Suprapubic skin (tissue), 4 donors: ENCODE measurements at regions not wholly inside any gene's neighbourhood (a gene's known extent, or its start where the extent isn't known, plus 50 kb on each side); places are given as distances from the start of the nearest gene placed in this dataset.

ENCODE experiments used
- CTCF ChIP-seq, 2 donors: fragments of 200-600 bp in 1 of 2; fragments of 450-650 bp in 1 of 2; sonication (generic) in 1 of 2; IDR thresholded peaks; one replicate each; pipeline ENCODE4 v1.5.1; 2016 to 2019; ENCODE audit warnings: antibody characterized with exemption in 2 of 2, mild to moderate bottlenecking in 1 of 2, moderate library complexity in 1 of 2
- POLR2A ChIP-seq, 2 donors: fragments of 450-650 bp; IDR thresholded peaks; one replicate each; pipeline ENCODE4 v1.6.1; 2017; ENCODE audit warnings: antibody characterized with exemption in 2 of 2, mild to moderate bottlenecking in 2 of 2, moderate library complexity in 2 of 2
- POLR2AphosphoS5 ChIP-seq, 3 donors: sonication (generic); formaldehyde crosslinking; IDR thresholded peaks; one replicate each; pipeline ENCODE4 v1.6.1; 2017; ENCODE audit warnings: antibody characterized with exemption in 3 of 3

GRCh38 chr2:34991508-34992274, 1363.9 kb upstream of the CRIM1 start:
- TF ChIP-seq POLR2A (IDR thresholded peaks at IDR 0.05) (no peak), CTCF (IDR thresholded peaks at IDR 0.05) (no peak), POLR2AphosphoS5 (IDR thresholded peaks at IDR 0.05) (no peak)
